Activated naive CD4-positive, alpha-beta T cell treated with anti-CD3 and anti-CD28 coated beads, Interleukin-2, amount 50 U/mL, for 16 hours (primary cell): ENCODE measurements at regions not wholly inside any gene's neighbourhood (a gene's known extent, or its start where the extent isn't known, plus 50 kb on each side); places are given as distances from the start of the nearest gene placed in this dataset.
"Not testable (repeated sequence)": the region's sequence is repeated elsewhere in the genome, so short reads cannot be mapped to it uniquely, and the experiment has no call there.

Experiments used
- DNase-seq: peaks from one replicate; pipeline ENCODE4 v3.0.0-alpha.2; 2020

GRCh38 chr16:35102780-35103403 lies 1643.5 kb downstream of the TP53TG3F start:
- no peak for DNase-seq

DNA sequence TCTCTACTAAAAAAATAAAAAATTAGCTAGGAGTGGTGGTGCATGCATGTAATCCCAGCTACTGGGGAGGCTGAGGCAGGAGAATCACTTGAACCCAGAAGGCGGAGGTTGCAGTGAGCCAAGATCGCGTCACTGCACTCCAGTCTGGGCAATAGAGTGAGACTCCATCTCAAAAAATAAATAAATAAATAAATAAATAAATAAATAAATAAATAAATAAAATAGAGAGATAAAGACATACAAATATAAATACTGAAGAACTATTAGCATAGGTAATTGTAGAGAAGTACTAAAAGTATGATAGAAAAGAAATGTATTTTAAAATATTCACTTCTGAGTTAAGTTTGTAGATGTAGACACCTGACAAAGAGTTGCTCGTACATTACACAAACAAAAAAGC lies 1652.4 kb downstream of the TP53TG3F start:
- not testable (repeated sequence) for DNase-seq

DNA sequence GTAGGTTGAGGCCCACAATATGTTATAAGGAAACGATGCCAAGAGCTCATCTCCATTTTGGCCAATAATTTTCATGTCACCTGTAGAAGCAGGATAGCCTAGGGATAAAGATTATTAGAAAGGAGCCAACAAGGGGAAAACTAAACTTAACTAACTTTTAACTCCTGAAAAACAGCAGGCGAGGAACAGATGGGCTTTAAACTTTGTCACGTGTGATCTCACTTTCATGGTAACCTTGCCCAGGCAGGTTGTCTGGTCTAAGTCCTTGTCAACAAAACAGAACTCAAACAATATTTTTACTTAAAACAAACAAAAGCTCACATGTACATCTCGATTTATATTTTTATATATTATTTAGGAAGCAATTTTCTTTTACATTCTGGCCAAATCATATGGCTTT lies 1672.0 kb downstream of the TP53TG3F start:
- DNase-seq, result no peak

DNA sequence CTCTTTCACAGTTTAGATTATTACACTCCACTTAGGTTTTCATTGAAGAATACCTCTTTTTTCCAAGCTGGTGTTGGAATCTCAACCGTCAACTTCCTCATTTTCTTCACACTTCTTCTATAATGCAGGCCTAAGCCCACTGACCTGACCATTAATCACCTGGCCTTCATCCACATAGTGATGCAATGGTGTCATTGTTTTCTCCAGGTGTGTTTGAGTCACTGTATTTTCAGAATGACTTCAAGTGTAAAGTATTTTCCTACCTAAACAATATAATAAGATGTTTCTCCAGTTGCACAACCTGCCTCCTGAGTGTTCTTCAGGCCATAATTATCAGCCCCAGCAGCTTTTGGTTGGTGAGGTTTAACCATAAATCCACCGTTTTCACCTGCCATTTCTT lies 1675.1 kb downstream of the TP53TG3F start:
- DNase-seq, result no peak

DNA sequence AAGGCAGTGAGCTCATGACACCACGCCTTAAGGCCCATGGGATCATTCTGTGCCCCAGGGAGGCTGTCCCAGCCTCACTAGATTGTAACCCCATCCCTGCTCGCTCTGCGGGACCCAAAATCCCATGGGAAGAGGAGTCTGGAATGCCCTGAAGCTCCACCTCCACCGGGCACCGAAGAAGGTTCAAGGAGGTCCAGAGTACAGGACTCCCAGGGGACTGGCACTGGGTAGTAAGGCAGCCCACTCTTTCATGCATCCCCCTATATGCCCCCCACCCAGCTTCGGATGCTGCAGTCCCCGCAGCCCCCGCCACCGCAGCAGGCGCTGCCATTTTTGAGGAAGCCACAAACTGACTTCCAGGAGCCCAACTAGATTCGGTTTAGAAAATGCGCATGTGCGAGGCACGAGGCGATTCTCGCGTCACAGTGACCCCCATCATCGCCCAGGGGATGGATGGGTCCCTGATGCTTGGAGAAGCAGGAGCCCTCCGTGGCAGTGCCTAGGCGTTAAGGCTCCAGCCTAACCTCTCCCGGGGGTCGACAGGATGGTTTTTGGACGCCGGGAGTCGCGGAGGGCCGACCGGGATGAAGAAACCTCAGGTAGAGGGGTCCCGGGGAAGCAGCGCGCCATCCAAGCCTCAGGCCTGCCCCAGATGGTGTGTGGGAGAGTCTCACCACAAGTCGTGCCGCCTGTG lies 1681.0 kb downstream of the TP53TG3F start:
- no peak for DNase-seq

- DNase-seq, result no peak
Observed at GRCh38 chr16:35141303-35141702, 1681.9 kb downstream of the TP53TG3F start.

DNA sequence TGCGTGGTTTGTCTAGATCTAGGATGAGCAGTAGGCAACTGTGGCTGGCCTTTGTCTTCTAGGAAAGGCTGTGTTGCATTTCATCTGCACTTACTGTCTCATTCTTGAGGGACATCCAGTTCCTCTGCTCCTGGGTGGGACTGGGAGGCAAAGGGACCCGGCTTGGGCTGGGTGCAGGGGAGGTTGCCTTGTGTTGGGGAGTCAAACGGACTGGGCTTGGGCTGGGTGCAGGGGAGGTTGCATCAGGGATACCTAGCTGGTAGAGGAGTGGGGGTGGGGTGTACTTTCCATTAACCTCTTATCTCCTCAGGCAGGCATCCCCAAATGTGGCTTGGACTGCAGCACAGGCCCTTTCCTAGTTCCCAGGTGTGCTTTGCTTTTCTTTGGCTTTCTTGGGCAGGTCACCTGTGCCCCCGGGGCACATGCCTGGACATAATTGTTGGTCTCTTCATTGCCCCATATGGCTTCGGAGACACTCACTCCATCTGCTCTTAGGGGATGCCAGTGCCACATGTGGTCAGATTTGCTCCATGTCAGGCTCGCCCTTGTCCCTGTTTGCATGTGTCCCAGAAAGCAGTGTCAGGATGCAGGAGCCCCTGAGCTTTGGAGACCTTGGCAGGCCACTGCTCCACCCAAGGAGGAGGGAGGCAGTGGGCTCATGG lies 1682.9 kb downstream of the TP53TG3F start:
- no peak for DNase-seq

GRCh38 chr16:35142809-35143192 lies 1683.4 kb downstream of the TP53TG3F start:
- no peak for DNase-seq

DNA sequence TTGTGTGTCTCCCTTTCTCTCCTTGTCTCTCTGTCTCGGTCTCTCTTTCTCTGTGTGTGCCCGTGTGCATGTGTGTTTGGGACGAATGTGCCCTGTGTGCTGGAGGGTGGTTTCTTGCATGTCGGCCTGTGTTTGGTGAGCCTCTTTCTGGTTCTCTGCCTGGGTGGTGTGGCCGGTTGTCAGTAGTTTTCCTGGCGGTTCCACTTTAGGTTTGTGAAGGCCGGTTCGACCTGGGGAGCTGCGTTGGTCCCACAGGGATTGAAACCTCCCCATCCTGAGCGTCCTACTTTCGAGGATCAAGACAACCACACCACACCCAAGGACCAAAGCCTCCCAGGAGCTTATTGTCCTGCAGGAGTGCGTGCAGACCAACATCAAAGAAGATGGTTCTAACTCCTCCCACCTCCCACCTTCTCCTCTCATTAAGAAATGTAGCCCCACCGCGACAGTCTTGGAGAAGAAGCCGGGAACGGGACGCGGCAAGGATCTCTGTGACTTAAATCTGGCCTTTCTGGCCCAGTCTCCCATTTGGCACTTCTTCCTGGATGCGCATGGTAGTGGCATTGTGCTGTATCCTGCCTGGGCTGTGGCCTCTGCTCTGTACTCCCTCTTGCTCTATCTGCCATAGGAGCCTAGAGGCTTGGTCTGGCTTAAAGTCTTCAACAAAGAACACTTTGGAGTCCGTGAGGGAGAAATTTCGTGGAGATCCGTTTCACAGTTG lies 1685.0 kb downstream of the TP53TG3F start:
- DNase-seq, result no peak

DNA sequence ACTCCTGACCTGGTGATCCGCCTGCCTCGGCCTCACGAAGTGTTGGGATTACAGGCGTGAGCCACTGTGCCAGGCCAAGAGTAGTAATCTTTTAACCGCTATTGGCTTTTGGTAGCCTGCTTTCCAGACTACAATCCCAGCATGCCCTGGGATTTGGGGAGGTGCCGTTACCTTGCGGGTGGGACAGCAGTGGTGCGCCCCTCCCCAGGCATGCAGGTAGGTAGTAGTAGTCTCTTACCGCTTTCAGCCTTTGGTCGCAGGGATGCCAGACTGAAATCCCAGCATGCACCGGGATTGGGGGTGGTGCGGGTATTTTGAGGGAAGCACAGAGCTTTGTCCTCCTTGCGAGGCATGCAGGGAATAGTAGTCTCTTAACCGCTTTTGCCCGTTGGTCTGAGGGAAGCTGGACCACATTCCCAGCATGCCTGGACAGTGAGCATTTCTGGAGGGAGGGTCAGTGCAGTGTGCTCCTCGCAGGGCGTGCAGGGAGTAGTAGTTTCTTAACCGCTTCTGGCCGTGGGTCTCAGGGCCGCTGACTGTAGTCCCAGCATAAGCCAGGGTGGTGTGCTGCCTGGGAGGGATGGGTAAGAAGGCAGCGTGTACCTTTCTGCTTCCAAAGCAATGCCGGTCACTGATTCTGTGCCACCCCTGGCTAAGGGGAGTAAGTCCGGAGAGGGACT lies 1686.8 kb downstream of the TP53TG3F start:
- DNase-seq, result no peak

DNA sequence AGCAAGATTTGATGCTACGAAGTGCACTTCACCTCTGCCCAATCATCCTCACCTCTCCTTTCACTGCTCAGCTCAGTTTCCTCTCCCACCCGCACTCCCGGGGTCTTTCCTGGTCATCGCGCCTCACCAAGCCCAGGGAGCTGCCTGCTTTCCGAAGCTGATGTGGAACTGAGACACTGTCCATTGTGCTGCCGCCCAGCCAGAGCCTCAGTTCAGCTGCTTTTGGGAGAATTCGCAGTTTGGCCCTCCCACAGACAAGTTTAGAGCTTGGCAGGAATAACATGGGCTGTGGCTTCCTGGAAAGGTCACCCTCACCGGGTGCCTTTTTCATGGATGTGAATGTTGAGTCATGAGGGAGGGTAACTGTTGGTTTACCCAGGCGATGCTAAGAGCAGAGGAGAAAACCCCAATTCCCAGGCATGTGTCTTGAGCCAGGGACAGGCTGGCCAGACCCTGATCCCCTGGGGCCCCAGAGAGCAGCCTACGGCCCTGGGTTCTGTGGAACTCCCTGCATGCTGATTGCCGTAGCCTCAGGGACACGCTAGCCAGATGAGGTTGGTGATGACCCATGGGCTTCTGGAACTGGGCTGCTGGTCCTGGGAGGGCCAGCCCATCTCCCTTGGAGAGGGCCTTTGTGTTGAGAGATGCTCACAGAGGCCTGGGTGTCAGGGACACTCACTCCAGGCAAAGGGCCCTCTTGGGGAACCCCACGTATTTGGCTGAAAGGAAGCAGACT lies 1687.5 kb downstream of the TP53TG3F start:
- DNase-seq, result no peak

DNA sequence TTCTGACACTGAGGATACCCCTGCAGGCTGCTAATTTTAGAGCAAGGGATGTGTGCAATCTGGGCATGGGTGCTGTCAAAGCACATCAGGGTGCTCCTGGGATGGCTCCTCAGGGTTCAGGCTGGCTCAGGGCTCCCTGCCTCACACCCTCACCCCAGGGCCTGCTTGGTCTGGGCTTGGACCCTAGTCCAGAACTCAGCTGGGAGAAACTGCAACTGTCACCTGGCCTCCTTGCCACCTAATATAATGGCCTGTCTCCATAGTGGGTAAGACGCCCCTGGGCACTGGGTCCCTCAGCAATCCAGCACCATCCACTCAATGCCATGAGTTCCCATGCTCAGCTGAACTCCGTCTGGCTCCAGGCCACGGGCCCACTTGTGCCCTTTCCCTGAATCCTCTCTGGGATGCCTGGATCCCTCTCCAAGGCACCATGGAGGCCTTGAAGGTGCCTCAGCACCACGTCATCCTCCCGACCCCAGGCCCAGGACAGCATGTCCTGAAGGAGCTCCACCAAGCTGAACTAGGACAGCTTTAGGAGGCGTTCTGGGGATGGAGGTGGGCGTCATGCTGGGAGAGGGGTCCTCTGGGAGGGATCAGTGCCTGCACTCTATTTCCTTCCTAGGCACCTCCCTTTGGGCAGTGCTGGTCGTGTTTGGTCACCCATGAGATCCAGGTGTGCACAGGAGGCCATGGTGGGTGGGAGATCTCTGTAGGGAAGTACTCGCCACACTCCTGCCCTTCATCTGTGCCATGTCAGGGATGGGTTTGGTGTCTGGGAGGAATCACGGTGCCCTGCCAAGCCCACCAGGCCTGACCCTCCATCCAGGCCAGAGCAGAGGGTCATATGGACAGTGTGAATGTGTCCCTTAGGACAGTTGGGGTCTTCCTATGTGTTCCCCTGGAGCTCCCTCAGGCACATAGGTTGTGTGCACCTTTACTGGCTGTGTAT lies 1688.4 kb downstream of the TP53TG3F start:
- DNase-seq, result no peak

DNA sequence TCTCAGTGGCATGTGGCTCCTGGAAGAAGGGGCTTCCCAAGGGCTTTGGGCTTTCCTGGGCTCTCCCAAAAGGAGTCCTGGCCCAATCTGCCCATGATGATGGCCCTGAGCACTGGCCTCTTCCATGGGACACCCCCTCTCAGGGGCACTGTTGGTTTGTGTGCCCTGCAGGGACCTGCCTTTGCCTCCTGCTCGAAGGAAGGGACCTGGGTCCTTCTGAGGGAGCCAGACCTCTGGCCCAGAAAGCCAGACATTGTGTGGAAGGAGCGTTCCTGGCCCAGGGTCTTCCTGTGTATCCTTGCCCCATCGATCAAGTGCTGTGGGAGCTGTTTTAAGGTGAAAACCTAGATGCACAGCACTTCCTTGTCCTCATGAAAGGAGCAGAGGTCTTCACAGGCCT lies 1689.3 kb downstream of the TP53TG3F start:
- no peak for DNase-seq

DNA sequence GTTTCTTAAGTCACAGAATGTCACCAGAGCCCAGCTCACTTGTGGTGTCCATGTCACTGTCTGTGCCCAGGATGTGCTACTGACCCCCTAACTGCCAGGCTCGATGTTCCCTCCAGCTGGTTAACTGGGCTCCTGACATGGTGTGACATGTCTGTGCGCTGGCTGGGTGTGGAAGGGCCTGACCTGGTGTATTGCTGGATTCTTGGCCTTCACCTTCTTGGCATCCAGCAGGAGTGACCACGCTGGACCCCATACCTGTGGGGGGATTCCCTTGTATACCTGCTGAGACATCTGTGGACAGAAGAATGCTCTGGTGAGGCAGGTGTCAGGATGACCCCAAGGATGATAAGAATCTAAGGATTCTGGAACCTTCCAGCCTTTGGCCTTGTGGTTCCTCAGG lies 1690.1 kb downstream of the TP53TG3F start:
- no peak for DNase-seq

DNA sequence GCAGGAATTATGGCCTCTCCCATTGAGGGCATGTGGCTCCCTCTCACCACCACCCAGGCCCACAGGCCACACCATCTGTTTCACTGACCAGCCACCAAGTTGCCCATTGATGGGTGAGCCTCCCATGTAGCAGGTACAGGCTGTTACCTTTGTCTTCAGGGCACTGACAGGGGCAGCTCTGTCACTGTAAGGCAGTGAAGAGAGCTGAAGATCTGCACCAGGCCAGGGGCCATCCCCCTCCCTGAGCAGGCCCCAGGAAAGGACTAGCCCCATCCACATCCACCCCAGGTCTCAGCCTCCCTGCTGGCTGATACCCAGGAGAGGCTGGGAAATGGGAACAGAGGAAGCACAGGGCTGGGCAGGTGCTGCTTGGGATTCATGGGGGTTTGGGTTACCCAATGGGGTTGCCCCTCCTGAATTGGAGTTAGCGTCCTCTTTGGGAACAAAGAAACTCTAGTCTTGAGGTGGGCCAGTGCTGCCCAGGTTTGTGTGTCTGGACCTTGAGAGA lies 1691.4 kb downstream of the TP53TG3F start:
- no peak for DNase-seq

DNA sequence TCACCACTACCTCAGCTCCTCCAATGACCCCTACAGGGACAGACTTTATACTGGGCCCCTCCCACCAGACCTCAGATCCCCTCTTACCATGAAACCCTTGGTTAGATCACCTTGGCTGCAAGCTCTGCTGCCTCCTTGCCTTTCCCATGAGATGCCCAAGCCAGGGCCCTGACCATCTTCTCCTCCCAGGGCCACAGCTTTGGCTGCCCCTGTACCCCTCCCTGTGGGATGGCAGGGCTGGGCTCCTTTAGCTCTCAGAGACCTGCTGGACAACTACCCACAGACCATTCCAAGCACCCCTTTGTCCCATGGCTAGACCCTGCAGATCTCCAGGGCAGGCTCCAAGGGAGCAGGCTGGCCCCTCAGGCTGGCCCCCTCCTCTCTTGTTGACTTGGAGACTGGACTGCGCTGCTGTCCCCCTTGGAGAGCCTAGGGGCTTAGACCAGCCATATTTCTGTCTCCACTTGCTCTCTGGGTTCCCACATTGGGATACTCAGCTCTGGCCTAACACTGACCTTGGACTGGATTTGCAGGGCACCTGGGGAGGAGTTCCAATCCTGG lies 1692.7 kb downstream of the TP53TG3F start:
- DNase-seq, result no peak

- no peak for DNase-seq
Observed at GRCh38 chr16:35154627-35155026, 1695.2 kb downstream of the TP53TG3F start.

GRCh38 chr16:35157549-35157948 lies 1698.1 kb downstream of the TP53TG3F start:
- not testable (repeated sequence) for DNase-seq

- DNase-seq, result not testable (repeated sequence)
Observed at GRCh38 chr16:35169324-35169723, 1709.9 kb downstream of the TP53TG3F start.

- not testable (repeated sequence) for DNase-seq
Observed at GRCh38 chr16:35170061-35170460, 1710.6 kb downstream of the TP53TG3F start.

- DNase-seq, result no peak
Observed at GRCh38 chr16:35170610-35171009, 1711.2 kb downstream of the TP53TG3F start.
